Activated gamma-delta T cell treated with Interleukin-2 at 50 U/mL for 16 hours (primary cell): ENCODE measurements at regions not wholly inside any gene's neighbourhood (a gene's known extent, or its start where the extent isn't known, plus 50 kb on each side); places are given as distances from the start of the nearest gene placed in this dataset.

ENCODE experiments used
- DNase-seq: peaks from one replicate; pipeline ENCODE4 v3.0.0-alpha.2; 2020

DNA sequence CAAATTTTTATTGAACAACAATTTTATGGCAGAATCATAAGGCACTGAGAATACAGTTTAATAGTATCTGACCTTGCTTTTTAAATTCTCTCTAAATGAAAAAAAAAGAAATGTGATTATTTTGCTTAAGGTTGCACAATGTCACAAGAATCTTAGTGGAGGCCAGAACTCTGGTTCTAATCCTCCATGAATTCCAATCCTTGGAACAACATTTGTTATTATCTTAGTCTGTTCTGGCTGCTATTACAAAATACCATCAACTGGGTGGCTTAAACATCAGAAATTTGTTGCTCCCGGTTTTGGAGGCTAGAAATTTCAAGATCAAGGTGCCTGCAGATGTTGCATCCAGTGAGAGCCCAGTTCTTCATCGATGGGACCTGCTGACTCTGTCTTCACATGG lies 158.2 kb upstream of the POM121L12 start:
- no peak for DNase-seq

DNA sequence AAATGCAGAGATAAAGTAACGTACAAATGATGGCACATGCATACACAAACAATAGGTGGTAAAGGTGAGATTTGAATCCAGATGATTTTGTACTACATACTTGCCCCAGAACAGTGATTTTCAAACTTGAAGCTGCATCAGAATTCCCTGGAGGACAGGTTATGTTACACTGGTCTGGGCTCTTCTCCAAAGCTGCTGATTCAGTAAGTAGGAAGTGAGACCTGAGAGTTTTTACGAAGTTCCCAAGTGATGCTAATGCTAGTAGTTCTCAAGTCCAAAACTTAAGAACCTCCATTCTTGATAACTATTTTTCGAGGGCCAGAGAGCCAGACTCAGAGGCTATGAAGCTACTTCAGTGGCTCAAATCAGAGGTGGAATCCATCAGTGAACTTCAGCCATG lies 159.0 kb upstream of the POM121L12 start:
- no peak for DNase-seq

DNA sequence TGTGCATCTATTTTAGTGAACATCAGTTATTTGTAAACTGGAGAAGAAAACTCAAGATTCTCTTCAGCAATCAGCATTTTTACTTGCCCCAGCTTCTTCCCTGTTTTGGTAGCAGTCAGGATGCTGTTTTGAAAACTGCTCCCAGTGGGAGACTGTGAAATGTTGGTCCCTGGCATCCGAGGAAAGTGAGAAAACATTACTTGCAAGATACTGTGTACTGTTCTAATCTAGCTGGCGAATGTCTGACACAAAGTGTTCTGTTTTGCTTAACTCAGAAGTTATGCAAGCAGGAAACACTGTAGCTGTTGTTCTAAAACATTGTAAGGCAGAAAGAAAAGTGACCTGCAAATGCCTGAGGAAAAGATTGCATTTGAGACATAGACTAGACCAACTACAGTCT lies 171.8 kb upstream of the POM121L12 start:
- no peak for DNase-seq

DNA sequence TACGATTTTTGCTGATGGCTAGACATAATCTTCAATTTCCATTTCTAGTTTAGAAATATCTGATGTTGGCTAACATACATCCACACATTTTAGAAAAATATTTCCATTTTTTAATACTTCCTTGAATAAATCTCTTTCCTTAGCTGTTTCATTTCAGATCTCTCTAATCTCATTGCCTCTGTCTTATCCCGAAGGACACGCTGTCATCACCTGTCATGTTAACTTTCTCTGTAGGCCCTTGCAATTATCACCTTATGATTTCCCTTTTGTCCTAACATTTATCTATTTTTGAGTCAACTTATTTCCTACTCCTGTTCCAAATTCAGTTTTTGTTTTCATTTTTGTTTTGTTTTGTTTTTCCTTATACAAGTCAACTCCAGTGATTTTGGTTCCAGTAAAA lies 173.1 kb upstream of the POM121L12 start:
- no peak for DNase-seq

DNA sequence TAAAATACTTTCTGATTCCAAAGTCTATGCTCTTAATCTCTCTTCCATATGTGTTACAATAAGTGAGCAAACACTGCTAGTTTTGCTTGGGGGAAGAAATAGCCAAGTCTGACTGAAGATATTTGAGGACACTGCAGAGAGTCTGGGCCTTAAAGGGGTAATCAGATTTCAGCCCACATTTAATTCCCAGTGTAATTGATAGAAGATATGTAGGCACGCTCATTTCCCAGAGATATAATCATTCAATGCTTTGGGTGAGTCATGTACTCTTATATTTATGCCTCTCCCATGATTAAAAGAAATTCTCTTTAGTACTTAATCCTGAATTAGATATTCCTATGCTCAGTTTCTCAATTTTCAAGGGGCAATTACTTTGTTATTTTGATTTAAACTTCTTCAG lies 178.1 kb upstream of the POM121L12 start:
- no peak for DNase-seq

DNA sequence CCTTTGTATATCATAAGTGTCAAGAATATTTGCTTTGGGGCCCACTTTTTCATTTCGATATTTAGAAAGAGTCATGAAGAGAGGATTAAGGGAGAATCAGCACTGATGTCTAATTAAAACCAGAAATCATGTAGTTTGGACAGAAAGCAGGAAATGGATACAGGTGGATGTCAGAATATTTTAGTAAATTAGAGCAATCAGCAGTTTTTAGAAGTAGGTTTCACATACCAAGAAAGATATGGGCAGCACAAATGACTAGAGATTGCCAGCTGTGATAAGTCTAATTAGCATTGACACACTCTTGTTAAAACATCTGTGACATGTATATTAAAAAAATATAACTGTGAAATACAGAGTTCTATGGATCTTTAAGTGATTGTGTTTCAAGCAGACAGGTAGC lies 180.8 kb upstream of the POM121L12 start:
- DNase-seq = no peak

DNA sequence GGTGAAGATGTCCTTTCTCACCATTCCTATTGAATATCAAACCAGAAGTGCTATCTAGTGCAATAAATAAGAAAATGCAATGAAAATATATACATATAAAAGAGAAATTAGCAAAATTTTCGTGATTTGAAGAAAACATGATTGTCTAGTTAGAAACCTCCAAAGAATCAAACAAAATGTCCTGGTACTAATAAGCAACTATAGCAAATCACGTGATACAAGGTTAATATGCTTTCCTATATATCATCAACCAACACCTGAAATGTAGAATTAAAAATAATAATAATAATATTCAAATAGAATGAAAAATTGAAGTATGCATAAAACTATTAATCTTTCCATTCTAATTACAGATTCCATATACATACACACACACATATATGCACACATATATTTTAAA lies 183.9 kb upstream of the POM121L12 start:
- DNase-seq = no peak

DNA sequence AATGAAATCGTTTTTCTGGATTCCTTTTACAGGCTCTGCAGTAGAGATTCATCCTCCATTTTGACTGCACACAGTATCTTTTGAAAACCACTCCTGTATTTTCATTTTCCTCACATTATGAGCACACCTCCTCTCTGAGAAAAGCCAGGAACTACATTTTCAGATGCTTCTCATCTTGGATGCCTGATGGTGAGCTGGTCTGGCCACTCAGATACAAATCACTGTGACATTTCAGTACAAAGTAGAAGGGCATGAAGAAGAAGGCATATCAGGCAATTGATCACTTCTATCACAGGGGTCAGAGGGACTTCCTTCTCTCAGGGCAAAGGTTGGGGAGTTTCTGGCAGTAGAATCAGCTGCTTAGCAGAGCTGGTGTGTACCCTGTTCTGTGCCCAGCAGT lies 192.0 kb upstream of the POM121L12 start:
- no peak for DNase-seq

DNA sequence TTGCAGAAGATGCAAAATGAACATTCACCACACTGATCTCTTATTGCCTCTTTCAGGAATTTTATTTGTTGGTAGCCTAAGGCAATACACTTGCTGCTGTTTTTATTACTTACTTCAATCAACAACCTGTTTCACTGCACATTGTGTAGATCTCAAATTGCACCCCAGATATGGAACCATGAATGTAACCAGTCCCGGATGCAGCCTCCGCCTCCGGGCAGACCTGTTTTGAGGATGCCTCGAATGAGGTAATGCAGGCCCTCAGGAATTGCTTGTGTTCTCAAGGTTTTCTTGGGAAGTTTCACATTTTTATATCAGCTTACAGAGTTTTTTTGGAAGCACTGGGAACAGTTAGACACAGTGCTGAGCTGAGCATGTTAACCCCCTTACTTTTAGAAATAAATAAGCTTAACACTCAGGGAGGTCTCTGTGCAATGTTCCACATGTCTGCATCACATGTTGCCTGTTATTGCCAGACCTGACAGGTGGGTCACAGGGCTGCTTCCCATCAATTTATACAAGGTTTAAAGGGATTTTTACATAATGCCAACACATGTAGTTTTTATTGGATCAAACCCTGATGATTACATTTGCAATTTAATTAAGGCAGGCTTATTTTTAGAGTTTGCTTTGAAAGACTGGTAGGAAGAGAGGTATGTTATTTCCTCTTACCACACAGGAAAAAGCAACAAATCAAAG lies 193.1 kb upstream of the POM121L12 start:
- DNase-seq = no peak

DNA sequence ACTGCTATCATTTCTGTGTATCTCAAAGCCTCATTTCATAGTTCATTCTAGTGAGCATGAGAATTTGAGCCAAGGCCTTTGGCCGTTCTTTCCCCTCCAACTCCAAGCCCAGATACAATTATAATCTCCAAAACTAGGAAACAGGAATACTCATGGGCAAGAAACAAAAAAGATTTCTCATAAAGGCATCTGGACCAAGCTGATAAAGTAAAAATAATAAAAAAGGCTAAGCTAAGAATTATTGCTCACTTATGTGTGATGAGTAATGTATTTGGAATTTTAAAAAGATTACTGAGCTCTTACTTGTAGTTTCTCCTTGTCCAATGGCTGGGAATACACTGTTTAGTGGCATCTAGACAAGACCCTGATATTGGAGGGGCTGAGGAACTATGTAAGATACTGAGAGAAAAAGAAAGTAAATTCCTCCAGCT lies 196.4 kb upstream of the POM121L12 start:
- DNase-seq = no peak

DNA sequence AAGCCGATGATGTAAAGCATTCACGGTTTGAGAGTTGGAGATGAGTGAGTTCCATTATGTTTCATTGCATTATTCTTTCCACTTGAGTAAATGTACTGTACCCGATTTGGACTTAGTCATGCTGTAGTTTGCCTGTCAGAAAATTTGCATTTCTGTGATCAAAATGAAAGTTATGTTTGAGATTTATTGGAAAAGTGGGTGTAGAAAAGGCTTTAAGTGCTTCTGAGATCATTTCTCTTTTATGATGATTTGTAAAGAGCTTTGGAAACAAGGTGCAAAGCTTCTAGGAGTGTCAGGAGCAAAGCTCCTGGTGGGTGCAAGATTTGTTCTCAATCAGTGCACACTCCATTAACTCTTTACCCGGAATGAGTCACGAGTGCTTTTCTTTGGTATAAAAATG lies 204.1 kb upstream of the POM121L12 start:
- no peak for DNase-seq

DNA sequence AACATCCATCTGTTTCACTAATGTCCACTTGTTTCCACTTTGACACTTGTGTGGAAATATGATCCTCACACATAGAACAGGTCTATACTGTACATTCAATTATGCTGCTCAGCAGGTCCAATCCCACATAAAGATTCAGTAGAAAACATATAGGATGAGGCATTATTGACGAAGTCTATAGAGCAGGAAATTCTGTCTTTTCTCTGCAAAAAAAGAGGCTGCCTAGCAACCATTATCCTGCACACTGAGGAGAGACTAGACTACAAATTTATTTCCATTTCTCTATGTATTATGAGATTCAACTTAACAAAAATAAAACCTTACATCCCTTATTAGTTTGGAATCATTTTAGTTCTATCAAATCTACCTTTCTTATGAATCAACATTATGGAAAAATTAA lies 204.6 kb upstream of the POM121L12 start:
- DNase-seq = no peak

DNA sequence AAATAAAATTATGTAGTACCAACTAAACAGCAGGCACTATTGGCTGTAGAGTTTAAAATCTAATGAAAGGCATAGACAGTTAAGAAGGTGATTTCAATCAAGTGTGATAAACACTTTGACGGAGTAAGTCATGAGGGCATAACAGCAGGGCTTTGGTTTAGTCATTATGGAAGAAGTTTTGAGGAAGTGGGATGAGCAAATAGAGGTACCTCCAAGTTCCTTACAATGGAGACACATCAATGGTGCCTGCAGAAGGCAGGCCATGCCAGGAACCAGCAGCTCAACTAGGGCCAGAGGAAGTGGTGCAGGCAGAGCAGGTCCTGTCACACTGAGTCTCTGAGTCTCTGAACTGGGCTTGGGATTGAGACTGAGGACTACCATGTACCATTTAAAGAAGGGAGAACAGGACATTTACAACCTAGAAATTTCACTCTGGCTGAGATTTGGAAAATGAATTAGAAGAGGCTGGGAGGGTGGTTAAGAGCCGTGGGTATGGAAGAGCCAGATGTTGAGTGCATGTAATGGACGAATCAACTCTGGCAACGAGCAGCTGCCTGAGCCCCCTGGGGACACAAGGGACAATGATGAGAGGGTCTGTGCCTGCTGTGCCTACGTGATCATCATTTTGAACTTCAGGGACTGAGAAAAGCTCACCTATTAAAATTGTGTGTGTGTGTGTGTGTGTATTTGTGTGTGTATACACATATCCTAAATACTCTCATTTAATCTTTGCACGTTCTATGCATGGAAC lies 208.7 kb upstream of the POM121L12 start:
- no peak for DNase-seq

DNA sequence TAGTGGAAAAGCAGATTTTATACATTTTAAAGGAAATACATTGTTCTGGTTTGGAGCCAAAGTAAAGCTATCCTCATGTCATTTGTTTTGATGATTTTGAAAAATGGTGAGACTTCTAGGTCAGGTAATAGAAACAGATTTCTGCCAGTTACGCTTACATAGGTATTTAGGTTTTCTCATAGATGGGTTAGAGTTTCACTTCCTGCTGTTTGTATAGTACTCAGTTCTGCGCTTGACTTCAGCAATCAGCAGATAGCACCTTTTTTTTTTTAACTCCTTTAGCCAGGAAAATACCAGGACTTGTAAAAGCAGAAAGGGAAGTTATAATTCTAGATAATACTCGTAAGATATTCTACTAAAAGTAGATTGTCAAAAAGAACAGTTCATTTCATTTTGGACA lies 209.8 kb upstream of the POM121L12 start:
- DNase-seq = no peak

DNA sequence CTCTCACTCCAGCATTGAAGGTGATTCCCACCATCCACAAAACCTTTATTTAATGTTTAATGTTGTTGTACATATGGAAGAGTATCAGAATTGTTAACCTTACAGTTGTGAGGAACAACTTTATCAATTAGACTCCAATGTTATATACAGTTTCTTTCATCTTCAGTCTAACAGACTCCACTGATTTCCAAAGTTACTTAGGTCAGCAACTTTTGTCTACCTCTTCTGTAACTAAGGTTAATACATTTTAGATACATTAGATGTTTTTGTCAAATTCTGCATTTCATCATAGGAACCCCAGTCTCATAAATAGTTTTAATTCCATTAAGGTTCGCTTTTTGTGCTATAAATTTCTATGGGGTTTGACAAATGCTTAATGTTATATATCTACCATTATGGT lies 223.9 kb upstream of the POM121L12 start:
- no peak for DNase-seq

DNA sequence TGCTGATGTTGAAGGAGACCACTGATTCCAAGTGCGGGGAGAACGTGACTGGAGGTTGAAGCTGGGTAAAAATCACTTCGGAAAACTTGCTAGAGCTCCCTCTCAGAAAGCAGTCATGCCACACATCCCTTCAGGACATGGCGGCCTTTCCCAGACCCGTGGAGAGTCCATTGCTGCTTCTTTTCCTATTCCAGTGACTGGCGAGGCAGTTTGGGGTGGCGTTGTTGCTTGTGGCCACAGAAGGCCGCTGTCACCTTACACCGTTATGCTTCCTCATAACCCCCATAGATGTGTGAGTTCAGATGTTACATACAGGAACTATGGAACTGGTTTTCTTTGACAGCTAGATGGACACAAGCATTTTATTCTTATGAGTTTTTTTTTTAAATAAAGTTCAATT lies 235.6 kb upstream of the POM121L12 start:
- DNase-seq = no peak

DNA sequence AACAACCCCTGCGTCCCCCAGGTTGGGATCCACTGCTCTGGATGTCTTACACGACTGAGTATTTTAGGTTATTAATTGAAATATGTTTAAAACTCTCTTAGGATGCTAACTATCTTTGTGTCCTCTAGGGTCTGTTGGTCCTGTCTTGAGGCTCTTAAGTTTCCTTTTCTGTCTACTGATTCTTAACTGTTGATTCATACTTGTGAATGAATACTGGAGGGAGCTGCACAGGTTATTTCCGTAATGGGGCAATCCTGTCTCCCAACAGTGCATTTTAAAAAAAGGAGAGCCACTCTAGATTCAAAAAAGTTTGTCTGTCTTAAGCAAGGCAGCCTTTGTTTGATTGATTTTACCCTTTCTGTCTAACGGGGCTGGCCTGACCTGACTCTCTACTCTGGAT lies 237.6 kb upstream of the POM121L12 start:
- no peak for DNase-seq

DNA sequence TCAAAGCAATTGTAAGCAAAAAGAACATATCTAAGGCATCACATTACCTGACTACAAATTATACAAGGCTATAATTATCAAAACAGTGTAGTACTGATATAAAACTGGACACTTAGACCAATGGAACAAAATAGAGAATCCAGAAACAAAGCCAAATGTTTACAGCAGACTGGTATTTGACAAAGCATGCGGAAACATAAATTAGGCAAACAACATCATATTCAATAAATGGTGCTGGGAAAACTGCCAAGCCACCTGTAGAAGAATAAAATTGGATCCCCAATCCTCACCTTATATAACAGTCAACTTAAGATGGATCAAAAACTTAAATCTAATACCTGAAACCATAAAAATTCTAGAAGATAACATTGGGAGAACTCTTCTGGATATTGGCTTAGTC lies 240.8 kb upstream of the POM121L12 start:
- DNase-seq = no peak

DNA sequence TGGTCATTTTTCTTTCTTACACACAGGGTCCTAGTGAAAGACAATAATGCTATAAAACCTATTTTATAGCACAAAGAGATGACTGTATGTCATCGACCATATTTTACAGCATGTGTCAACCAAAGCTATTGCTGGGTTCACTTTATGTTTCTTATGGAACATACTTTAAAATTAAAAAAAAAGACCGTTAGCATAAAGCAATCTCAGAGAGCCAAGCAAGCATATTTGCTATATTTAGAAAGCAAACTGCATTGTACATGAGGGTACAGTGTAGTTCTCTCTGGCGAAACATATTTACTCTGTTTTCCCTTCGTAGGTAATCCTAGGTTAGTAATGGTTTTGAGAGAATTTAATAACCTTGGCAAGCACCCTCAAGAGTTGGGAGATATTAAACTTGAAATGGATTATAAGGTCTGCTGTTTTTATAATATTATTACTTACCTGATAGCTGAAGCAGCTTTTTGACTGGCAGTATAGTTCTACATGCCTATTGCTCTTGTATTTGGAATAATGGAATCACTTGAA lies 244.2 kb upstream of the POM121L12 start:
- DNase-seq = no peak

DNA sequence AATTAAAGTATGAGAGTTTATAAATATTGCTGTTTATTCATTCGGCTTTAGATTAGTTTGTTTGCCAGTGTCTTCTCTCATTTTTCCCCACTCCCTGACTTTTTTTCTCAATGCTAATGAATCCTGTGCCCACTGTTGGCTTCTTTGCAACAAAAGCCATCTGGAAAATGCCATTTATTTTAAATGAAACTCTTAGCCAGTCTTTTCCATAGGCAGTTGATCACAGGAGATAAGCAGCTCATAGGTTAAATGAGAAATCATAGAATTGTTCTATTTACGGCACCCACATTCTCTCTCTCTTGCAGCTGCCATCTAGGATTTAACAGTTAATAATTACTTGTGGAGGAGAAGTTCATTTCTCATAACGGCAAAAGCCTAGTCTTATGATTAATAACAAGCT lies 249.3 kb upstream of the POM121L12 start:
- no peak for DNase-seq

DNA sequence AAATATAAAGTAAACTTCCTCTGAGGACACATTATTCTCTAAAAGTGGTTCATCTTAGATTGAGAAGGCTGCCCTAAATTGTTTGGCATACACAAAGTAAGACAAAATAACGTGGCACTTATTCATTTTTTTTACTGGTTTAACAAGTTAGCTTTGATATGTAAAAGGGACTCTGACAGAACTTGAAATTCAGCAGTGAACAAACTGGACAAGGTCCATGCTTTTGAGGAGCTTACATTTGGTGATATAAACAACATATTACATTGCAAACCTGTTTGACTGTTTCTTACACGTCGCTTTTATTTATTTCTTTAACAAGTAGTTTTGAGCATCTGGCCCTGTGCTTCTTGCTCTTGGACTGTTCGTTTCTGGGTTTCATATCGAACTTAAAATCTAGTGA lies 253.1 kb upstream of the POM121L12 start:
- no peak for DNase-seq

DNA sequence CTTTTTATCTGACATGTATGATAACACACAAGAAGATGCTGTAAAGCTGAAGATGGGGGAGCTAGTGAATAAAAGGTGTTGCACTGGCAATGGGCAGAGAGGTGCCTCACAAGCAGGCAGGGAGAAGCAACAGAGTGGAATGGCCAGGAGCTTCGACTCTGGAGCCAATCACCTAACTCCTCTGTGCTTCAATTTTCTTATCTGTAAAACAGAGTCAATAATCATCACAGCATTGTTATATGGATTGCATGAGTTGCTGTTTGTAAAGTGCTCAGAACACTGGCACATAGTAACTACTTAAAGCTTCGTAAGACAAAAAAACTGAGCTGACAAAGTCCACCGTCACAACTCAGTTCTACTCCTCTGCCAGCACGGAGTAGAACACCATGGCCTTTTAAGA lies 254.2 kb upstream of the POM121L12 start:
- DNase-seq = no peak

DNA sequence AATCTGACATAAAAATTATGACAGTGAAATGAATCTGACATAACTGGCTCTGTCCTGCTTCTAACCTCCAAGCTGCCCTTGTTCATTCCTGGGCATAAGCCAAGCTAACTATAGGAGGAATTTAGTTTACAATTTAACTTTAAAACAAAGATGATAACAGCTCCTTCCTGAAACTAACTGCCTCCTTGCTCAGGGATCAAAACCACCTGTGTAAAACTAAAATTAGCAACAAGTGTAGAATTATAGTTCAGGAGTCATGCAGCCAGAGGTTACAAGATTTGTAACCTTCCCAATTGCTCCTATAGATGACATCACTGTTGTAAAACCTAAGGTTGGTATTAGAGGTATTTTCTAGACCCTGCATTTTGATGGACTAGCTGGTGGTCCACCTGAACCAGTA lies 256.4 kb upstream of the POM121L12 start:
- DNase-seq = no peak

DNA sequence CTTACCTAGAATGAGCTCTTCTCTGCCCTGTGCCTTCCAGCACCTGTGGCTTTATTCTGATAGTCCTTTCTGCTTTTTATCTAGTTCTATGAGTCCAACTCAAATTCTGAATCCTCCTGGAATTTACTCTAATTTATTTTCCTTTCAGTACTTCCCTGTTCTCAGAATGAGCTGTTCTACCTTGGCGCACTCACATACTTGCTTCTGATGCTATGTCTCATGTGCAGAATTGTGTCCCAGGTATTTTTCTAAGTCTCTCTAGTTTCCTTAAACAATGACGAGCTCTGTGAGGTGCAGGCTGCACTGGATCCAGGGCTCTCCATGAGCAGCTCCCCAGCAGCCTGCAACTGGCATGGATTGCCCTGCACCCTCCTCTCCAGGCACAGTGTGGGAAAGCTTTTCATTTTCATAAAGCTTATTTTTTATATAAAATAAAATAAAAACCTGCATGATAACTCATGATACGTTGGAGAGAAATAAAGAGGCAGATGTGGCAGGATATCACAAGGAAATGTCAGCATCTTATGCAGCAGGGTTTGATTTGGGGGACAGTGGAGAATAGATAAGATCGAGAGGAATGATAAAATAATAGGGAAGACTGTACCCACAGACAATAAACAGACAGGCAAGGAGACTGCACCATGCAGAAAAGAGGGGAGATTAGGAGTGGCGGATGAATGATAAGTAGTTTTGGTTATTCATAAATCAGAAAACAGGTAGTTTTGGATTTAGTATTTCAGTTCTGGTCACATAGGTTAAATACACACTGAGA lies 258.2 kb upstream of the POM121L12 start:
- no peak for DNase-seq
